ENCODE measurements at regions not wholly inside any gene's neighbourhood (a gene's known extent, or its start where the extent isn't known, plus 50 kb on each side); places are given as distances from the start of the nearest gene placed in this dataset.

DNA sequence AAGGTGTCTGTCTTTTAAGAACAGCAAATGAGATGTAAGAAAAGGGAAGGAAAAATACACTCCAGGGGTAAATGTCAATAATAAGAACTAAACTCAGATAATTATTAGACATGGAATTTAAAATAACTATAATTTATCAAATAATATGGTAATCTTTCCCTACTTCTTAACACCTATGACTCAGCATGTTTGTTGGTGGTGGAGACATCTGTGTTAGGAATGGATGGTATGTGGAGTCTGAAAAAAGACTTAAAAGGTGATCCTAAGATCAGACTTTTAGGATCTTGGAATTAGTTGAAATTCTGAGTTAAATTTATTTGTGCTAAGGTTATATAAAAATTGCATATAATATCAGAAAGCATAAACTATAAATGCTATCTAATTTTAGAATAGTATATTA lies 915.1 kb downstream of the SLITRK5 start:
- Histone ChIP-seq H3K4me3 (no peak overlapping the region), H3K36me3 (ENCODE audit: insufficient read depth, low read length) (no peaks in the 10 kb centered on the region), H3K9ac (ENCODE audit: insufficient read length) (no peak overlapping the region), H3K9me3 (ENCODE audit: low read depth, low read length) (no peaks in the 10 kb centered on the region), H3K27ac (no peak overlapping the region)
- no peak for DNase-seq (ENCODE audit: low read depth, low spot score)
- TF ChIP-seq EZH2 (IDR thresholded peaks at IDR 0.05) (no peak), FOXP2 (optimal IDR thresholded peaks at IDR 0.05; ENCODE audit: control extremely low read depth, extremely low read length, insufficient read depth) (no peak), POLR2AphosphoS5 (IDR thresholded peaks at IDR 0.05; ENCODE audit: borderline replicate concordance, low read depth, low read length) (no peak)

DNA sequence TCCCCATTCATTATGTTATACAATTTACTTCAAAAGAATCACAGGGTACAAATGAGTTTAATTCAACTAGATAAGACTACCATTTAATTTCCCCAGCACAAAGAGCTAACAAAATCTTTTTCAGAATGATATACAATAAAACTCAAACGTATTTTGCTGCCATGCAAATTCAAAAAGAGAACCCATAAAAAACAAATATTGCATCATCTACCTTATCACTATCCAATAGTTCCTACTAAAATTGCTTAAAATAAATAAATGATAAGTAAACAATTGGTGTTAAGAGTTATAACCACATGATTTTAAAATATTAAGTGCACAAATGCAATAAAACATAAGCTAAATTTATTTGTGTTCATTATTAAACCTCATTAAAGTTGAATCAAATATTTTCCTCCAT lies 919.4 kb downstream of the SLITRK5 start:
- Histone ChIP-seq H3K4me3 (no peak overlapping the region), H3K9me3 (ENCODE audit: low read depth, low read length) (no peaks in the 10 kb centered on the region), H3K36me3 (ENCODE audit: insufficient read depth, low read length) (no peaks in the 10 kb centered on the region), H3K9ac (ENCODE audit: insufficient read length) (no peak overlapping the region), H3K27ac (no peak overlapping the region)
- TF ChIP-seq FOXP2 (optimal IDR thresholded peaks at IDR 0.05; ENCODE audit: control extremely low read depth, extremely low read length, insufficient read depth): no peak
- no peak for TF ChIP-seq POLR2AphosphoS5 (IDR thresholded peaks at IDR 0.05; ENCODE audit: borderline replicate concordance, low read depth, low read length)
- TF ChIP-seq EZH2 (IDR thresholded peaks at IDR 0.05): no peak
- no peak for DNase-seq (ENCODE audit: low read depth, low spot score)

DNA sequence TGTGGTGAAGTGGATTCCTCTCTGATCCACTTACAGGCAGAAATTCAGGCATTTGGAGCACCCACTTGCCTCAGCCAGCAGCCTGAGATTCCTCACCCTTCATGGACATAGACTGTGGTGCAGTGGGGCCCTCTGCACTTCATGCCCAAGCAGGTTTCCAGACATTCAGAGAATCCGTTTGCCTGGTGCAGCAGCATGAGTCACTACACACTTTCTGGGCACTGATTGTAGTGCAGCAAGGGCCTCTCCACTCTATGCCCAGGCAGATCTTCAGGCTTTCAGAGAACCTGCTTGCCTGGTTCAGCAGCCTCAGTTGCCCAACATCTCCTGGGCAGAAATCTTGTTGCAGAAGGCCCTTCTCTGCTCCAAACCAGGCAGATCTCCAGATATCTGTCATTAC lies 920.9 kb downstream of the SLITRK5 start:
- Histone ChIP-seq H3K27ac (no peak overlapping the region), H3K36me3 (ENCODE audit: insufficient read depth, low read length) (no peaks in the 10 kb centered on the region), H3K4me3 (no peak overlapping the region), H3K9me3 (ENCODE audit: low read depth, low read length) (no peaks in the 10 kb centered on the region), H3K9ac (ENCODE audit: insufficient read length) (no peak overlapping the region)
- TF ChIP-seq POLR2AphosphoS5 (IDR thresholded peaks at IDR 0.05; ENCODE audit: borderline replicate concordance, low read depth, low read length) (no peak), EZH2 (IDR thresholded peaks at IDR 0.05) (no peak), FOXP2 (optimal IDR thresholded peaks at IDR 0.05; ENCODE audit: control extremely low read depth, extremely low read length, insufficient read depth) (no peak)
- DNase-seq (ENCODE audit: low read depth, low spot score): no peak

DNA sequence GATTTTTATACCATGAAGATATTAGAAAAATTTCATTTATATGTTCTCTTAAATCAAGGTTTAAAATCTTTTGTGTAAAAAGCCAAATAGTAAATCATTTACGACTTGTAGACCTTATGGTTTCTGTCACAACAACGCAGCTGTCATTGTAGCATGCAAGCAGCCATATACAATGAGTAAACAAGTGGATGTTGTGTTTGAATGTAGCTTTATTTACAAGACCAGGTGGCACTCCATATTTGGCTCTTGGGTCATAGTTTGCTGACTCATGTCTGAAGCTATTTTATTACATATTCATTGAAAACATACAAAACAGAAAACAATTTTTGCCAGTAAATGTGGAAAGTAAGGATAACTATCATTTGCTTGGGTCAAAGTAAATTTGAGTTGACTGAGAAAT lies 930.8 kb downstream of the SLITRK5 start:
- no peaks in the 10 kb centered on the region for H3K9me3 ChIP-seq (ENCODE audit: low read depth, low read length)
- no peak for DNase-seq (ENCODE audit: low read depth, low spot score)
- no peak overlapping the region for H3K27ac ChIP-seq
- H3K9ac ChIP-seq (ENCODE audit: insufficient read length): no peak overlapping the region
- no peaks in the 10 kb centered on the region for H3K36me3 ChIP-seq (ENCODE audit: insufficient read depth, low read length)
- H3K4me3 ChIP-seq: no peak overlapping the region
- TF ChIP-seq POLR2AphosphoS5 (IDR thresholded peaks at IDR 0.05; ENCODE audit: borderline replicate concordance, low read depth, low read length) (no peak), EZH2 (IDR thresholded peaks at IDR 0.05) (no peak), FOXP2 (optimal IDR thresholded peaks at IDR 0.05; ENCODE audit: control extremely low read depth, extremely low read length, insufficient read depth) (no peak)

DNA sequence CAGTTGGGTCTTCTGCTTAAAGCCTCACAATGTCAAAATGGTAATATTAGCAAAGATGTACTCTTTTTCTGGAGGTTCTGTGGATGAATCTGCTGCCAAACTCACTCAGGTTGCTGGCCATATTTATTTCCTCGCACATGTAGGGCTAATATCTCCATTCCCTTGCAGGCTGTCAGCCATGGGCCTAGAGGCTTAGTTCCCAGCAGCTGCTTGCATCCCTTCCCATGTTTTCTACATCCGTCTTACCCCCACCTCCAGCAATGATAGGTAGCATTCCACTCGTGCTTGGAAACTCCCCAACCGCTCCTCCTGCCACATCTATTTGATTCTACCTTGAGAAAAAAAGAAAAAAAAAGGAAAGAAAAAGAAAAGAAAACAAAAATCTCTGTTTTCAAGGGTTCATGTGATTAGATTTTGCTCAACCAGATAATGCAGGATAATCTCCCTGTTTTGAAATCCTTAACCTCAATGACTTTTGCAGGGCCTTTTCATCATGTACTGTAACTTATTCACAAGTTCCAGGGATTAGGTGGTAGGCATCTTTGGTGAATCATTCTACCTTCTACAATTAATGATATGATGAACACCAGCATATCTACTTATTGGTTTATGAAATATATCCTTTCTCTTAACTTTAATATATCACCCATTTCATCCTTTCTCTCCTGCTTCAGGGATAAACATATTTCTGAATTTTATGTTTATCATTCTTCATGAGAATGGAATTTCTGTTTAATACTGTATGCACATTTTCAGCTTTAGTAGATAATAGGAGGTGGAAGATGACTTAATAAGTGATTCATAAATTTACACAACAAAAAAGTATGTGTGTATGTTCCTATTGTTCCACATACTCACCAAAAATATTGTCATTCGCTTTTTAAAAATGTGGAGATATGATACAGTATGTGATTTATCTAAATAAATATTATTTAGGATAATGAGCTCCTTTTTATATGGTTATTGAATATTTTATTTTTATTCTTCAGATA lies 931.9 kb downstream of the SLITRK5 start:
- Histone ChIP-seq H3K9me3 (ENCODE audit: low read depth, low read length) (no peaks in the 10 kb centered on the region), H3K9ac (ENCODE audit: insufficient read length) (no peak overlapping the region), H3K36me3 (ENCODE audit: insufficient read depth, low read length) (no peaks in the 10 kb centered on the region), H3K4me3 (no peak overlapping the region), H3K27ac (no peak overlapping the region)
- no peak for DNase-seq (ENCODE audit: low read depth, low spot score)
- no peak for TF ChIP-seq FOXP2 (optimal IDR thresholded peaks at IDR 0.05; ENCODE audit: control extremely low read depth, extremely low read length, insufficient read depth)
- TF ChIP-seq POLR2AphosphoS5 (IDR thresholded peaks at IDR 0.05; ENCODE audit: borderline replicate concordance, low read depth, low read length): no peak
- no peak for TF ChIP-seq EZH2 (IDR thresholded peaks at IDR 0.05)

DNA sequence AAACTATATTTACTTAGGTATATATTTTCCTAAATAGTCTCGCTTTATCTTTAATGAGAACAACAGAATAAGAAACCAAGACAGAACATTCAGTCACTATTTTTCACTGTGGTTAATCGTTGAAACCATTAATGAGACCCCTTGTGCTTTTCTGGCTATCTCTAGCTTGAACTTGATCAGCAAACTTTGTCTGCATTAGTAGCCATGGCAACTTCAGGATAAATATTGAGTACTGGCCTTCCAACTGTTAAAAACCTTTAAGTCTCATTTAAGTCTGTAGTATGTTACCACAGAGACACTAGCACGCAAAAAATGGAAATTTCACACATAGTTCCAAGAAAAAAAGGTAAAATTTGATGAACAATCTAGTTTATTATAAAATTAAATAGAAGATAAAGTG lies 946.0 kb downstream of the SLITRK5 start:
- Histone ChIP-seq H3K4me3 (no peak overlapping the region), H3K9me3 (ENCODE audit: low read depth, low read length) (no peaks in the 10 kb centered on the region), H3K9ac (ENCODE audit: insufficient read length) (no peak overlapping the region), H3K36me3 (ENCODE audit: insufficient read depth, low read length) (no peaks in the 10 kb centered on the region), H3K27ac (no peak overlapping the region)
- no peak for DNase-seq (ENCODE audit: low read depth, low spot score)
- no peak for TF ChIP-seq POLR2AphosphoS5 (IDR thresholded peaks at IDR 0.05; ENCODE audit: borderline replicate concordance, low read depth, low read length)
- TF ChIP-seq EZH2 (IDR thresholded peaks at IDR 0.05): no peak
- TF ChIP-seq FOXP2 (optimal IDR thresholded peaks at IDR 0.05; ENCODE audit: control extremely low read depth, extremely low read length, insufficient read depth): no peak

DNA sequence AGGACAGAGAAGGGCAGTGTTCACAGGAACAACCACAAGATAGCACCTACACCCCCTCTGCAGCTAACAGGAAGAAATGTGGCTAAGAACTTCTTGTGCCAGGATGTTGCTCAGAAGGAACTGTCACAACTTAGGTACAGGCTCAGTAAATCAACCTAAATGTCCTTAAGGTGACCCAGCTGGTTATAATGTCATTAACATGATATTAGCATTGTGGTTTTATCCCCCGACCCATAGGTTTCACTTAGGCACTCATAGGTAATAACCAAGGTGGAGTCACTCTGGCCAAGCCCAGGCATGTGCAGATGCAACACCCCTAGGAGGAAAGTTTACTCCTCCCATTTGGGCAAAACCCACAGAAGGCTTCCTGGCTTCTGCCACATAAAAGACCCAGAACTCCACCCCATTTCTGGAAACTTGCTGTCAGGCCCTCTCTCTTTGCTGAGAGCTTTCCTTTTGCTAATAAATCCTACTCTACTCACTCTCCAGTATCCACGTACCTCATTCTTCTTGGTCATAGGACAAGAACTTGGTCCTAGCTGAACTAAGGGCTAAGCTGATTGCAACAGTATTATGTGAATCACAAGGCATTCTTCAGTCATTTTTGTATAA lies 951.3 kb downstream of the SLITRK5 start:
- no peak for DNase-seq (ENCODE audit: low read depth, low spot score)
- H3K36me3 ChIP-seq (ENCODE audit: insufficient read depth, low read length): no peaks in the 10 kb centered on the region
- H3K9me3 ChIP-seq (ENCODE audit: low read depth, low read length): no peaks in the 10 kb centered on the region
- H3K9ac ChIP-seq (ENCODE audit: insufficient read length): no peak overlapping the region
- TF ChIP-seq EZH2 (IDR thresholded peaks at IDR 0.05): no peak
- TF ChIP-seq FOXP2 (optimal IDR thresholded peaks at IDR 0.05; ENCODE audit: control extremely low read depth, extremely low read length, insufficient read depth): no peak
- no peak for TF ChIP-seq POLR2AphosphoS5 (IDR thresholded peaks at IDR 0.05; ENCODE audit: borderline replicate concordance, low read depth, low read length)
- H3K27ac ChIP-seq: no peak overlapping the region
- H3K4me3 ChIP-seq: no peak overlapping the region

DNA sequence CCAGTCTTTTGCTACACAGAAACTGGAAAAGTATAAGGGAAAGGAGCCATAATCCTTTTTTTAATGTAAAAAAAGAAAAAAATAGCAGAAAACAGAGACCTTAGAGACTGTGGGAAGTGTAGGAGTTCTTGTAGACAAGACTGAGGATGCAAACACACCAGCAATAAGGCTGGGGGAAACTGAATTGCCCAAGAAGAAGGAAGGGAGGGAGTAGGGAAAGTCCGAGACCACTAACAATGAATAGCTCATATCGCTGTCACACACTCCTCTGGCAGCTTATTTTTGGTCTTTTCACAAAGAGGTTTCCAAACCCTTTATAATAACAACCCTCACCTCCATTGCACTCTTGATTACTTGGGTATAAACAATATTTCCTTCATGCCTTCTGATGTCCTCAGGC lies 952.0 kb downstream of the SLITRK5 start:
- no peak overlapping the region for H3K27ac ChIP-seq
- H3K9me3 ChIP-seq (ENCODE audit: low read depth, low read length): no peaks in the 10 kb centered on the region
- no peak for TF ChIP-seq POLR2AphosphoS5 (IDR thresholded peaks at IDR 0.05; ENCODE audit: borderline replicate concordance, low read depth, low read length)
- TF ChIP-seq FOXP2 (optimal IDR thresholded peaks at IDR 0.05; ENCODE audit: control extremely low read depth, extremely low read length, insufficient read depth): no peak
- no peak for TF ChIP-seq EZH2 (IDR thresholded peaks at IDR 0.05)

More for the DNA sequence above, 952.0 kb downstream of the SLITRK5 start:
- H3K36me3 ChIP-seq (ENCODE audit: insufficient read depth, low read length): no peaks in the 10 kb centered on the region
- no peak overlapping the region for H3K4me3 ChIP-seq
- DNase-seq (ENCODE audit: low read depth, low spot score): no peak
- no peak overlapping the region for H3K9ac ChIP-seq (ENCODE audit: insufficient read length)
